MM.1S (cell line): ENCODE measurements at regions not wholly inside any gene's neighbourhood (a gene's known extent, or its start where the extent isn't known, plus 50 kb on each side); places are given as distances from the start of the nearest gene placed in this dataset.

Source experiments
- DNase-seq: peaks from one replicate; pipeline ENCODE4 v3.0.0-alpha.2; 2015
- H2AFZ ChIP-seq: fragments of 300-600 bp; sonication (generic); 2 replicates; pipeline ENCODE4 v1.6.0; 2016; ENCODE audit warnings: antibody characterized with exemption, low read length
- H3F3A ChIP-seq: fragments of 300-600 bp; sonication (generic); 2 replicates; pipeline ENCODE4 v1.6.1; 2016; ENCODE audit warnings: mild to moderate bottlenecking, antibody characterized with exemption, low read length, moderate library complexity, mixed read lengths; ENCODE audit not compliant: insufficient read depth
- H3K27ac ChIP-seq: fragments of 300-600 bp; sonication (generic); 2 replicates; pipeline ENCODE4 v1.5.1; 2016; ENCODE audit warnings: mild to moderate bottlenecking, low read length
- H3K27me3 ChIP-seq: fragments of 300-600 bp; sonication (generic); replicated peaks from 2 replicates; pipeline ENCODE4 v1.6.0; 2016; ENCODE audit warnings: low read length; ENCODE audit not compliant: insufficient read depth
- H3K36me3 ChIP-seq: fragments of 300-600 bp; sonication (generic); replicated peaks from 2 replicates; pipeline ENCODE4 v1.6.1; 2016; ENCODE audit warnings: mild to moderate bottlenecking, low read length, mixed read lengths; ENCODE audit not compliant: insufficient read depth
- H3K4me1 ChIP-seq: fragments of 300-600 bp; sonication (generic); 2 replicates; pipeline ENCODE4 v1.6.1; 2016; ENCODE audit warnings: low read length, mixed read lengths
- H3K4me2 ChIP-seq: fragments of 300-600 bp; sonication (generic); 2 replicates; pipeline ENCODE4 v1.6.0; 2016; ENCODE audit warnings: low read depth, low read length
- H3K4me3 ChIP-seq: fragments of 300-600 bp; sonication (generic); 2 replicates; pipeline ENCODE4 v1.5.1; 2016; ENCODE audit warnings: low read length, mixed read lengths
- H3K79me2 ChIP-seq: fragments of 300-600 bp; sonication (generic); 2 replicates; pipeline ENCODE4 v1.6.1; 2016; ENCODE audit warnings: mixed run types, low read length, mixed read lengths
- H3K9ac ChIP-seq: fragments of 300-600 bp; sonication (generic); 2 replicates; pipeline ENCODE4 v1.6.1; 2016; ENCODE audit warnings: low read length, mixed read lengths
- H3K9me2 ChIP-seq: fragments of 300-600 bp; sonication (generic); replicated peaks from 2 replicates; pipeline ENCODE4 v1.6.1; 2016; ENCODE audit warnings: mild to moderate bottlenecking, low read length, mixed read lengths; ENCODE audit not compliant: insufficient read depth
- H3K9me3 ChIP-seq: fragments of 300-600 bp; sonication (generic); replicated peaks from 2 replicates; pipeline ENCODE4 v1.6.1; 2016; ENCODE audit warnings: mild to moderate bottlenecking, low read length, mixed read lengths; ENCODE audit not compliant: insufficient read depth
- H4K20me1 ChIP-seq: fragments of 300-600 bp; sonication (generic); 2 replicates; pipeline ENCODE4 v1.6.1; 2016; ENCODE audit warnings: mild to moderate bottlenecking, low read length, moderate library complexity, mixed read lengths; ENCODE audit not compliant: insufficient read depth
- EZH2 ChIP-seq: fragments of 300-600 bp; sonication (generic); optimal IDR thresholded peaks from 2 replicates; pipeline ENCODE3; 2017; ENCODE audit warnings: low read depth, mild to moderate bottlenecking, antibody characterized with exemption, low read length, mixed read lengths
- EZH2phosphoT487 ChIP-seq: fragments of 300-600 bp; sonication (generic); IDR thresholded peaks from 2 replicates; pipeline ENCODE4 v1.6.1; 2018; ENCODE audit warnings: antibody characterized with exemption, low read length
- TF ChIP-seq, protein P1 (sequence below): fragments of 300-600 bp; sonication (generic); IDR thresholded peaks from 2 replicates; pipeline ENCODE4 v1.5.1; 2016; ENCODE audit warnings: antibody characterized with exemption, low read length, mixed read lengths

DNA sequence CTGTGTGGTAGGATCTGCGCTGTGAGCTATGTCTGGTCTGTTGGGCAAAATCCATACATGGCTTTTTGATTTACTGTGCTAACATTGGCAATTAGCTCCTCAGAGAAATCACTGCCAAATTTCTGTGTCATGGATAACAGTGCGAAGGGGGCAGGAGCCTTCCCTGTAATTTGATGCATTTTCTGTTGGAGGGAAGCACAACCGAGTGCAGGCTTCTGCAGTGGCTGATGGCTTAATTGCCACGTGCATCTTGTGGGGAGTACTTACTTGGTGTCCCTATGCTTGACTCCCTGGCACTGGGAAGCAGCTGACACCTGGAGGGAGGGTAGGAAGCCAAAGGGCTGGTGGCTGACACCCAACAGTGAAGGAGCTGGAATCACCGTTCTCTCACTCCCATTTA, 99.3 kb upstream of the PROKR2 start:
- TF ChIP-seq EZH2phosphoT487 (no peak), EZH2 (no peak)
- TF ChIP-seq, protein P1, sequence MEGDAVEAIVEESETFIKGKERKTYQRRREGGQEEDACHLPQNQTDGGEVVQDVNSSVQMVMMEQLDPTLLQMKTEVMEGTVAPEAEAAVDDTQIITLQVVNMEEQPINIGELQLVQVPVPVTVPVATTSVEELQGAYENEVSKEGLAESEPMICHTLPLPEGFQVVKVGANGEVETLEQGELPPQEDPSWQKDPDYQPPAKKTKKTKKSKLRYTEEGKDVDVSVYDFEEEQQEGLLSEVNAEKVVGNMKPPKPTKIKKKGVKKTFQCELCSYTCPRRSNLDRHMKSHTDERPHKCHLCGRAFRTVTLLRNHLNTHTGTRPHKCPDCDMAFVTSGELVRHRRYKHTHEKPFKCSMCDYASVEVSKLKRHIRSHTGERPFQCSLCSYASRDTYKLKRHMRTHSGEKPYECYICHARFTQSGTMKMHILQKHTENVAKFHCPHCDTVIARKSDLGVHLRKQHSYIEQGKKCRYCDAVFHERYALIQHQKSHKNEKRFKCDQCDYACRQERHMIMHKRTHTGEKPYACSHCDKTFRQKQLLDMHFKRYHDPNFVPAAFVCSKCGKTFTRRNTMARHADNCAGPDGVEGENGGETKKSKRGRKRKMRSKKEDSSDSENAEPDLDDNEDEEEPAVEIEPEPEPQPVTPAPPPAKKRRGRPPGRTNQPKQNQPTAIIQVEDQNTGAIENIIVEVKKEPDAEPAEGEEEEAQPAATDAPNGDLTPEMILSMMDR: no peak
- Histone ChIP-seq H3K27me3 (no peaks in the 10 kb centered on the region), H3K9me2 (no peaks in the 10 kb centered on the region)

DNA sequence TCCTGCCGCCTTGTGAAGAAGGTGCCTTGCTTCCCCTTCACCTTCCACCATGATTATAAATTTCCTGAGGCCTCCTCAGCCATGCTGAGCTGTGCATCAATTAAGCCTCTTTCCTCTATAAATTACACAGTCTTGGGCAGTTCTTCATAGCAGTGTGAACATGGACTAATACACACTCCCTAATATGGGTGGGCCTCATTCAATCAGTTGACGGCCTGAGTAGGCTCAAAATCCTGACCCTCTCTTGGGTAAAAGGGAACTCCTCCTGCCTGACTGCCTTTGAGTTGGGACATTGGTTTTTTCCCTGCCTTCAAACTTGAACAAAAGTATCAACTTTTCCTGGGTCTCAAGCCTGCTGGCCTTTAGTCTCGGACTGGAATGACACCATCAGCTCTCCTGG, 96.6 kb upstream of the PROKR2 start:
- no peak overlapping the region for H2AFZ ChIP-seq
- H3K9me3 ChIP-seq: no peaks in the 10 kb centered on the region
- H3K4me1 ChIP-seq: no peaks in the 10 kb centered on the region
- no peaks in the 10 kb centered on the region for H3K36me3 ChIP-seq
- H3F3A ChIP-seq: no peaks in the 10 kb centered on the region
- H3K9ac ChIP-seq: no peak overlapping the region
- no peaks in the 10 kb centered on the region for H3K79me2 ChIP-seq
- H3K27me3 ChIP-seq: no peaks in the 10 kb centered on the region
- no peaks in the 10 kb centered on the region for H3K9me2 ChIP-seq
- no peak overlapping the region for H3K4me3 ChIP-seq
- no peak overlapping the region for H3K4me2 ChIP-seq
- TF ChIP-seq EZH2 (no peak), EZH2phosphoT487 (no peak)
- TF ChIP-seq, protein P1: no peak
- no peak overlapping the region for H3K27ac ChIP-seq
- no peak for DNase-seq
- no peaks in the 10 kb centered on the region for H4K20me1 ChIP-seq

More for the DNA sequence above, 99.3 kb upstream of the PROKR2 start:
- Histone ChIP-seq H2AFZ (no peak overlapping the region), H3K4me3 (no peak overlapping the region), H3K9ac (no peak overlapping the region), H4K20me1 (no peaks in the 10 kb centered on the region), H3K4me1 (no peaks in the 10 kb centered on the region), H3K4me2 (no peak overlapping the region), H3K9me3 (no peaks in the 10 kb centered on the region), H3K79me2 (no peaks in the 10 kb centered on the region), H3F3A (no peaks in the 10 kb centered on the region), H3K36me3 (no peaks in the 10 kb centered on the region), H3K27ac (no peak overlapping the region)
- no peak for DNase-seq

DNA sequence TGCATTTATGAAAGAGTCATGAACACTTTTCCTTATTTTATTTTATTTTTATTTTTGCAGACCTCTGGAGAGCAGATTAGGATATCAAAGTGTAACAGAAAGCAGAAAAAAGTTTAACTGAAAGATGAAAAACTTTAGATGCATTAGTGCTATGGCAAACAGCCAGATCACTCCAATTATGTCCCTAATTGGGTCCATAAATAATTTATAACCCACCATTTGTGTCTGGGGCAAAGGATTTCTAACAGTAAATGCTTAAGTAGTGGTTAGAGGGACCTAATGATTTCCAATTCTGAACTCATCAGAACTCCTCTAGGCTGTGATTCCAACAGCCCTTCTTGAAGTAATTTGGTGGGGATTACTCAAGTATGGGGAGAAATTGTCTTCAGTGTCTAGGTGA, 93.7 kb upstream of the PROKR2 start:
- TF ChIP-seq EZH2 (no peak), EZH2phosphoT487 (no peak)
- TF ChIP-seq, protein P1: no peak
- no peak for DNase-seq
- Histone ChIP-seq H3K9ac (no peak overlapping the region), H4K20me1 (no peaks in the 10 kb centered on the region), H2AFZ (no peak overlapping the region), H3K9me2 (no peaks in the 10 kb centered on the region), H3K4me1 (no peaks in the 10 kb centered on the region), H3K27ac (no peak overlapping the region), H3K36me3 (no peaks in the 10 kb centered on the region), H3K4me3 (no peak overlapping the region), H3F3A (no peaks in the 10 kb centered on the region), H3K27me3 (no peaks in the 10 kb centered on the region), H3K4me2 (no peak overlapping the region), H3K79me2 (no peaks in the 10 kb centered on the region), H3K9me3 (no peaks in the 10 kb centered on the region)
